AG09309 (cell line): ENCODE measurements at regions not wholly inside any gene's neighbourhood (a gene's known extent, or its start where the extent isn't known, plus 50 kb on each side); places are given as distances from the start of the nearest gene placed in this dataset.

Source experiments
- DNase-seq: peaks from one replicate; pipeline ENCODE4 v3.0.0-alpha.2; 2010; ENCODE audit warnings: low read depth
- H3K4me3 ChIP-seq: 2 replicates; pipeline ENCODE4 v1.5.1; 2011; ENCODE audit warnings: mild to moderate bottlenecking, low read depth, low read length, moderate library complexity; ENCODE audit not compliant: control insufficient read depth
- CTCF ChIP-seq: IDR thresholded peaks from 2 replicates; pipeline ENCODE4 v1.5.1; 2011; ENCODE audit warnings: mild to moderate bottlenecking, low read depth, low read length, inconsistent platforms; ENCODE audit not compliant: insufficient read depth, control insufficient read depth; ENCODE audit errors: missing control alignments

GRCh38 chr1:232303222-232303620, 326.7 kb downstream of the SIPA1L2 start:
- no peak overlapping the region for H3K4me3 ChIP-seq
- no peak for DNase-seq
- TF ChIP-seq CTCF = no peak

- DNase-seq = no peak
- no peak for TF ChIP-seq CTCF
- no peak overlapping the region for H3K4me3 ChIP-seq
These were observed 327.3 kb downstream of the SIPA1L2 start for GRCh38 chr1:232302376-232303221.

GRCh38 chr1:232301246-232301645, 328.7 kb downstream of the SIPA1L2 start:
- no peak overlapping the region for H3K4me3 ChIP-seq
- no peak for DNase-seq
- no peak for TF ChIP-seq CTCF

- no peak overlapping the region for H3K4me3 ChIP-seq
- no peak for TF ChIP-seq CTCF
- no peak for DNase-seq
These were observed 329.5 kb downstream of the SIPA1L2 start for GRCh38 chr1:232300466-232300865.

- TF ChIP-seq CTCF = no peak
- no peak for DNase-seq
- no peak overlapping the region for H3K4me3 ChIP-seq
These were observed 333.5 kb downstream of the SIPA1L2 start for GRCh38 chr1:232296461-232296860.

- H3K4me3 ChIP-seq = no peak overlapping the region
- DNase-seq = no peak
- no peak for TF ChIP-seq CTCF
These were observed 336.6 kb downstream of the SIPA1L2 start for GRCh38 chr1:232293361-232293760.
